ENCODE measurements at regions not wholly inside any gene's neighbourhood (a gene's known extent, or its start where the extent isn't known, plus 50 kb on each side); places are given as distances from the start of the nearest gene placed in this dataset.

GRCh38 chr5:30098940-30099339 lies 1094.5 kb upstream of the CDH6 start:
- TF ChIP-seq CTCF (IDR thresholded peaks at IDR 0.05): no peak
- no peak for TF ChIP-seq POLR2A (IDR thresholded peaks at IDR 0.05)

Data from prostate gland (tissue), 2 donors.